Breast epithelium (tissue), 4 donors: ENCODE measurements at regions not wholly inside any gene's neighbourhood (a gene's known extent, or its start where the extent isn't known, plus 50 kb on each side); places are given as distances from the start of the nearest gene placed in this dataset.

Source experiments
- DNase-seq, 2 donors: peaks; one replicate each; pipeline ENCODE4 v3.0.0-alpha.2; 2019; ENCODE audit warnings: low spot score in 2 of 2
- H3K27ac ChIP-seq, 2 donors: fragments of 200-600 bp; sonication (generic) in 1 of 2; one replicate each; pipeline ENCODE4 v1.5.1; 2016 to 2019; ENCODE audit warnings: mild to moderate bottlenecking in 1 of 2
- H3K27me3 ChIP-seq, 2 donors: fragments of 200-600 bp; sonication (generic) in 1 of 2; one replicate each; pipeline versions ENCODE4 v1.5.1 to v1.6.0; 2017 to 2019; ENCODE audit warnings: control low read depth in 1 of 2, mild to moderate bottlenecking in 1 of 2
- H3K36me3 ChIP-seq: fragments of 200-600 bp; one replicate; pipeline ENCODE4 v1.5.1; 2019
- H3K4me1 ChIP-seq, 2 donors: fragments of 200-600 bp; sonication (generic); one replicate each; pipeline ENCODE4 v1.5.1; 2016 to 2019; ENCODE audit warnings: control low read depth in 1 of 2
- H3K4me3 ChIP-seq, 3 donors: fragments of 200-600 bp; sonication (generic); 1 replicate in 2 of 3; 2 replicates in 1 of 3; pipeline ENCODE4 v1.5.1; 2016 to 2019; ENCODE audit warnings: mild to moderate bottlenecking in 3 of 3, moderate library complexity in 2 of 3
- H3K9me3 ChIP-seq, 2 donors: fragments of 200-600 bp; sonication (generic) in 1 of 2; one replicate each; pipeline ENCODE4 v1.5.1; 2016 to 2019; ENCODE audit warnings: control low read depth in 1 of 2
- CTCF ChIP-seq, 3 donors: fragments of 450-650 bp; IDR thresholded peaks; one replicate each; pipeline ENCODE4 v1.5.1; 2016 to 2017; ENCODE audit warnings: antibody characterized with exemption in 3 of 3, mild to moderate bottlenecking in 3 of 3, moderate library complexity in 3 of 3
- POLR2A ChIP-seq: fragments of 450-650 bp; IDR thresholded peaks from one replicate; pipeline ENCODE4 v1.6.1; 2016; ENCODE audit warnings: antibody characterized with exemption, mild to moderate bottlenecking, moderate library complexity
- POLR2AphosphoS5 ChIP-seq, 3 donors: sonication (generic); formaldehyde crosslinking; IDR thresholded peaks; one replicate each; pipeline ENCODE4 v1.6.1; 2017; ENCODE audit warnings: antibody characterized with exemption in 3 of 3
- intact Hi-C: fragments of 100-400 bp; cut with DNase I; formaldehyde crosslinking; loops from one replicate; pipeline ENCODE4 v1.15.1; 2023; ENCODE audit warnings: low total_unique reads

- intact Hi-C loops: no loop called here
- no peak for DNase-seq
- Histone ChIP-seq H3K27ac (no peak overlapping the region), H3K4me3 (no peak overlapping the region), H3K27me3 (no peaks in the 10 kb centered on the region), H3K36me3 (no peaks in the 10 kb centered on the region), H3K4me1 (no peaks in the 10 kb centered on the region), H3K9me3 (no peaks in the 10 kb centered on the region)
- TF ChIP-seq CTCF (IDR thresholded peaks at IDR 0.05): no peak
- no peak for TF ChIP-seq POLR2A
- TF ChIP-seq POLR2AphosphoS5 (IDR thresholded peaks at IDR 0.05): no peak
Observed at GRCh38 chr6:3654898-3655297, 96.6 kb downstream of the PXDC1 start.

- no peak overlapping the region for H3K4me3 ChIP-seq
- H3K9me3 ChIP-seq: no peaks in the 10 kb centered on the region
- no peak overlapping the region for H3K27ac ChIP-seq
- intact Hi-C loops: no loop called here
- no peaks in the 10 kb centered on the region for H3K4me1 ChIP-seq
- H3K27me3 ChIP-seq: no peaks in the 10 kb centered on the region
- TF ChIP-seq CTCF (IDR thresholded peaks at IDR 0.05) (no peak), POLR2AphosphoS5 (IDR thresholded peaks at IDR 0.05) (no peak), POLR2A (no peak)
- no peaks in the 10 kb centered on the region for H3K36me3 ChIP-seq
- DNase-seq: no peak
Observed at GRCh38 chr6:3654436-3654835, 97.1 kb downstream of the PXDC1 start.

- intact Hi-C loops: no loop called here
- TF ChIP-seq POLR2A (no peak), CTCF (IDR thresholded peaks at IDR 0.05) (no peak), POLR2AphosphoS5 (IDR thresholded peaks at IDR 0.05) (no peak)
- H3K36me3 ChIP-seq: no peaks in the 10 kb centered on the region
- H3K27ac ChIP-seq: no peak overlapping the region
- no peak overlapping the region for H3K4me3 ChIP-seq
- H3K27me3 ChIP-seq: no peaks in the 10 kb centered on the region
- H3K9me3 ChIP-seq: no peaks in the 10 kb centered on the region
- no peaks in the 10 kb centered on the region for H3K4me1 ChIP-seq
- no peak for DNase-seq
Observed at GRCh38 chr6:3653528-3654070, 97.9 kb downstream of the PXDC1 start.

GRCh38 chr6:3651698-3652229, 99.7 kb downstream of the PXDC1 start:
- no peak overlapping the region for H3K27ac ChIP-seq
- no peak for DNase-seq
- TF ChIP-seq POLR2A (no peak), POLR2AphosphoS5 (IDR thresholded peaks at IDR 0.05) (no peak), CTCF (IDR thresholded peaks at IDR 0.05) (no peak)
- no peak overlapping the region for H3K4me3 ChIP-seq
- no peaks in the 10 kb centered on the region for H3K9me3 ChIP-seq
- no peaks in the 10 kb centered on the region for H3K36me3 ChIP-seq
- intact Hi-C loops: no loop called here
- H3K4me1 ChIP-seq: no peaks in the 10 kb centered on the region
- H3K27me3 ChIP-seq: no peaks in the 10 kb centered on the region

- no peaks in the 10 kb centered on the region for H3K9me3 ChIP-seq
- no peaks in the 10 kb centered on the region for H3K27me3 ChIP-seq
- TF ChIP-seq POLR2A (no peak), POLR2AphosphoS5 (IDR thresholded peaks at IDR 0.05) (no peak), CTCF (IDR thresholded peaks at IDR 0.05) (no peak)
- H3K36me3 ChIP-seq: no peaks in the 10 kb centered on the region
- H3K4me1 ChIP-seq: no peaks in the 10 kb centered on the region
- intact Hi-C loops: no loop called here
- no peak overlapping the region for H3K4me3 ChIP-seq
- no peak for DNase-seq
- no peak overlapping the region for H3K27ac ChIP-seq
Observed at GRCh38 chr6:3650959-3651697, 100.4 kb downstream of the PXDC1 start.
